C4-2B (cell line): ENCODE measurements at regions not wholly inside any gene's neighbourhood (a gene's known extent, or its start where the extent isn't known, plus 50 kb on each side); places are given as distances from the start of the nearest gene placed in this dataset.

Experiments used
- CTCF ChIP-seq: fragments of 450-650 bp; conservative IDR thresholded peaks from 2 replicates; pipeline ENCODE4 v1.5.1; 2017; ENCODE audit warnings: mild to moderate bottlenecking
- ZFX ChIP-seq: fragments of 450-650 bp; IDR thresholded peaks from 2 replicates; pipeline ENCODE4 v1.6.1; 2017

- no peak for TF ChIP-seq CTCF
- no peak for TF ChIP-seq ZFX
These were observed 316.3 kb downstream of the ADAMTS20 start for GRCh38 chr12:43235721-43236120.
